HL-60 (cell line): ENCODE measurements at regions not wholly inside any gene's neighbourhood (a gene's known extent, or its start where the extent isn't known, plus 50 kb on each side); places are given as distances from the start of the nearest gene placed in this dataset.

Experiments used
- DNase-seq, 2 experiments: peaks; one replicate each; pipeline ENCODE4 v3.0.0-alpha.2; 2010 to 2020; ENCODE audit warnings: low read depth in 1 of 2, low spot score in 1 of 2
- H3K27ac ChIP-seq: fragments of 250-450 bp; sonication (Bioruptor Pico); replicated peaks from 2 replicates; pipeline ENCODE4 v1.5.1; 2020; ENCODE audit warnings: mild to moderate bottlenecking, moderate library complexity
- H3K27me3 ChIP-seq: fragments of 250-450 bp; sonication (Bioruptor Pico); 2 replicates; pipeline ENCODE4 v1.5.1; 2021; ENCODE audit warnings: mild to moderate bottlenecking, moderate library complexity; ENCODE audit not compliant: insufficient read depth, poor library complexity, severe bottlenecking
- H3K4me3 ChIP-seq: replicated peaks from 2 replicates; pipeline ENCODE4 v1.5.1; 2011; ENCODE audit warnings: mild to moderate bottlenecking, control low read depth, low read length; ENCODE audit not compliant: insufficient read depth
- GABPA ChIP-seq: IDR thresholded peaks from 2 replicates; pipeline ENCODE4 v1.6.1; 2012; ENCODE audit warnings: low read depth
- POLR2AphosphoS5 ChIP-seq: IDR thresholded peaks from 2 replicates; pipeline ENCODE4 v1.6.1; 2012; ENCODE audit warnings: low read depth
- SPI1 ChIP-seq: IDR thresholded peaks from 2 replicates; pipeline ENCODE4 v1.6.1; 2012; ENCODE audit warnings: low read depth, mild to moderate bottlenecking, borderline replicate concordance
- TF ChIP-seq, protein P1 (sequence below): IDR thresholded peaks from one replicate; pipeline ENCODE4 v1.5.1; 2011; ENCODE audit warnings: low read length, control low read depth, inconsistent platforms; ENCODE audit not compliant: insufficient read depth
- TF ChIP-seq, protein P2 (sequence below): IDR thresholded peaks from 2 replicates; pipeline ENCODE4 v1.6.1; 2012; ENCODE audit warnings: low read depth; ENCODE audit not compliant: insufficient replicate concordance

GRCh38 chr2:22998359-22998758, 386.6 kb upstream of the KLHL29 start:
- H3K27me3 ChIP-seq: no peaks in the 10 kb centered on the region
- H3K4me3 ChIP-seq: no peak overlapping the region
- no peak for TF ChIP-seq GABPA
- DNase-seq: no peak
- H3K27ac ChIP-seq: no peak overlapping the region

DNA sequence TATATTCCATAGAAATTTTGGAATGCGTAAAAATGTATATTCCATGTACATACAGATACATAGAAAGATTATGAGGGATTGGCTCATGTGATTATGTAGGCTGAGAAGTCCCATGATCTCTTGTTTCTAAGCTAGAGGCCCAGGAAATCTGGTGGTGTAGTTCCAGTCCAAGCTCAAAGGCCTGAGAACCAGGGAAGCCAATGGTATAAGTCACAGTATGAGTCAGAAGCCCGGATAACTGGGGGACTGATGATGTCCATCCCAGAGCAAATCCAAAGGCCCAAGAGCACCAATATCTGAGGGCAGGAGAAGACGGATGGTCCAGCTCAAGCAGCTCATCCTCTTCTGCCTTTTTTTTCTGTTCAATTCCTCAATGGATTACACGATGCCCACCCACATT, 385.0 kb upstream of the KLHL29 start:
- H3K27me3 ChIP-seq: no peaks in the 10 kb centered on the region
- no peak for DNase-seq

DNA sequence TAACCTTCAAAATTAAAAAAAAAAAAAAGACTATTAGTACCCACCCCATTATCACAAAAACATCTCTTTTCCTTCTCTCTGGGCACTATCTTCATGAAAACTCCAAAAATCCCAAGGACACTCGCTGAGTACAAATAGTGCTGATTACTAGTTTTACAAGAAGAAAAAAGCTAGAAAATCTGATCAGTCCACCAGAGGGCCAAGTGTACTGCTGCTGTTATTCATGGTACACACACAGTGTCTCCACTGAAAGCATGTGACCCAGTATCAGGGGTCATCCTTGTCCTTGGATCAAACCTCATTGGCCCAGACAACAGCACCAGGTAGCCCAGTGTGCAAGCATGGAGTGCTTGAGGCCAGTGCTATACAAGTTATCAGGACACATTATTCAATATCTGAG, 382.7 kb upstream of the KLHL29 start:
- H3K27ac ChIP-seq: no peak overlapping the region
- TF ChIP-seq, protein P1, sequence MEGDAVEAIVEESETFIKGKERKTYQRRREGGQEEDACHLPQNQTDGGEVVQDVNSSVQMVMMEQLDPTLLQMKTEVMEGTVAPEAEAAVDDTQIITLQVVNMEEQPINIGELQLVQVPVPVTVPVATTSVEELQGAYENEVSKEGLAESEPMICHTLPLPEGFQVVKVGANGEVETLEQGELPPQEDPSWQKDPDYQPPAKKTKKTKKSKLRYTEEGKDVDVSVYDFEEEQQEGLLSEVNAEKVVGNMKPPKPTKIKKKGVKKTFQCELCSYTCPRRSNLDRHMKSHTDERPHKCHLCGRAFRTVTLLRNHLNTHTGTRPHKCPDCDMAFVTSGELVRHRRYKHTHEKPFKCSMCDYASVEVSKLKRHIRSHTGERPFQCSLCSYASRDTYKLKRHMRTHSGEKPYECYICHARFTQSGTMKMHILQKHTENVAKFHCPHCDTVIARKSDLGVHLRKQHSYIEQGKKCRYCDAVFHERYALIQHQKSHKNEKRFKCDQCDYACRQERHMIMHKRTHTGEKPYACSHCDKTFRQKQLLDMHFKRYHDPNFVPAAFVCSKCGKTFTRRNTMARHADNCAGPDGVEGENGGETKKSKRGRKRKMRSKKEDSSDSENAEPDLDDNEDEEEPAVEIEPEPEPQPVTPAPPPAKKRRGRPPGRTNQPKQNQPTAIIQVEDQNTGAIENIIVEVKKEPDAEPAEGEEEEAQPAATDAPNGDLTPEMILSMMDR: no peak
- TF ChIP-seq GABPA (no peak), POLR2AphosphoS5 (no peak)
- TF ChIP-seq, protein P2, sequence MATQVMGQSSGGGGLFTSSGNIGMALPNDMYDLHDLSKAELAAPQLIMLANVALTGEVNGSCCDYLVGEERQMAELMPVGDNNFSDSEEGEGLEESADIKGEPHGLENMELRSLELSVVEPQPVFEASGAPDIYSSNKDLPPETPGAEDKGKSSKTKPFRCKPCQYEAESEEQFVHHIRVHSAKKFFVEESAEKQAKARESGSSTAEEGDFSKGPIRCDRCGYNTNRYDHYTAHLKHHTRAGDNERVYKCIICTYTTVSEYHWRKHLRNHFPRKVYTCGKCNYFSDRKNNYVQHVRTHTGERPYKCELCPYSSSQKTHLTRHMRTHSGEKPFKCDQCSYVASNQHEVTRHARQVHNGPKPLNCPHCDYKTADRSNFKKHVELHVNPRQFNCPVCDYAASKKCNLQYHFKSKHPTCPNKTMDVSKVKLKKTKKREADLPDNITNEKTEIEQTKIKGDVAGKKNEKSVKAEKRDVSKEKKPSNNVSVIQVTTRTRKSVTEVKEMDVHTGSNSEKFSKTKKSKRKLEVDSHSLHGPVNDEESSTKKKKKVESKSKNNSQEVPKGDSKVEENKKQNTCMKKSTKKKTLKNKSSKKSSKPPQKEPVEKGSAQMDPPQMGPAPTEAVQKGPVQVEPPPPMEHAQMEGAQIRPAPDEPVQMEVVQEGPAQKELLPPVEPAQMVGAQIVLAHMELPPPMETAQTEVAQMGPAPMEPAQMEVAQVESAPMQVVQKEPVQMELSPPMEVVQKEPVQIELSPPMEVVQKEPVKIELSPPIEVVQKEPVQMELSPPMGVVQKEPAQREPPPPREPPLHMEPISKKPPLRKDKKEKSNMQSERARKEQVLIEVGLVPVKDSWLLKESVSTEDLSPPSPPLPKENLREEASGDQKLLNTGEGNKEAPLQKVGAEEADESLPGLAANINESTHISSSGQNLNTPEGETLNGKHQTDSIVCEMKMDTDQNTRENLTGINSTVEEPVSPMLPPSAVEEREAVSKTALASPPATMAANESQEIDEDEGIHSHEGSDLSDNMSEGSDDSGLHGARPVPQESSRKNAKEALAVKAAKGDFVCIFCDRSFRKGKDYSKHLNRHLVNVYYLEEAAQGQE: no peak
- no peaks in the 10 kb centered on the region for H3K27me3 ChIP-seq
- no peak for DNase-seq
- H3K4me3 ChIP-seq: no peak overlapping the region

More for the DNA sequence above, 385.0 kb upstream of the KLHL29 start:
- H3K27ac ChIP-seq: no peak overlapping the region
- H3K4me3 ChIP-seq: no peak overlapping the region
- TF ChIP-seq, protein P2: no peak
- TF ChIP-seq SPI1 (no peak), POLR2AphosphoS5 (no peak), GABPA (no peak)
- TF ChIP-seq, protein P1: no peak

DNA sequence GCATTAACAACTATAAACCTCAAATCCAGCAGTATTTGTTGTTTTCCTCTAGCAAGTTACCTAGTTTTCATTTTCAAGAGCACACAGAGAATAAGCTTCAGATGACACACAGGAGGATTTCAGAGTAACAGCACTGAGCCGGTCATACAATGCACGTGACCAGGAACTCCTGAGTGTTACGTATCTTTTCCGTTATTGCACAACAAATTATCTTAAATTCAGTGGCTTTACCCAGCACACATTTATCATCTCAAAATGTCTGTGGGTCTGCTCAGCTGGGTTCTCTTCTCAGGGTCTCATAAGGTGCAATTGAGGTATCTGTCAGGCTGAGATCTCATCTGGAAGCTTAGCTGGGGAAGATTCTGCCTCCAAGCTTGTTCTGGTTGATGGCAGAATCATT, 379.5 kb upstream of the KLHL29 start:
- Histone ChIP-seq H3K27me3 (no peaks in the 10 kb centered on the region), H3K27ac (no peak overlapping the region), H3K4me3 (no peak overlapping the region)
- DNase-seq: no peak
- TF ChIP-seq, protein P2: no peak
- TF ChIP-seq SPI1 (no peak), POLR2AphosphoS5 (no peak), GABPA (no peak)
- TF ChIP-seq, protein P1: no peak
